ENCODE measurements at regions not wholly inside any gene's neighbourhood (a gene's known extent, or its start where the extent isn't known, plus 50 kb on each side); places are given as distances from the start of the nearest gene placed in this dataset.

DNA sequence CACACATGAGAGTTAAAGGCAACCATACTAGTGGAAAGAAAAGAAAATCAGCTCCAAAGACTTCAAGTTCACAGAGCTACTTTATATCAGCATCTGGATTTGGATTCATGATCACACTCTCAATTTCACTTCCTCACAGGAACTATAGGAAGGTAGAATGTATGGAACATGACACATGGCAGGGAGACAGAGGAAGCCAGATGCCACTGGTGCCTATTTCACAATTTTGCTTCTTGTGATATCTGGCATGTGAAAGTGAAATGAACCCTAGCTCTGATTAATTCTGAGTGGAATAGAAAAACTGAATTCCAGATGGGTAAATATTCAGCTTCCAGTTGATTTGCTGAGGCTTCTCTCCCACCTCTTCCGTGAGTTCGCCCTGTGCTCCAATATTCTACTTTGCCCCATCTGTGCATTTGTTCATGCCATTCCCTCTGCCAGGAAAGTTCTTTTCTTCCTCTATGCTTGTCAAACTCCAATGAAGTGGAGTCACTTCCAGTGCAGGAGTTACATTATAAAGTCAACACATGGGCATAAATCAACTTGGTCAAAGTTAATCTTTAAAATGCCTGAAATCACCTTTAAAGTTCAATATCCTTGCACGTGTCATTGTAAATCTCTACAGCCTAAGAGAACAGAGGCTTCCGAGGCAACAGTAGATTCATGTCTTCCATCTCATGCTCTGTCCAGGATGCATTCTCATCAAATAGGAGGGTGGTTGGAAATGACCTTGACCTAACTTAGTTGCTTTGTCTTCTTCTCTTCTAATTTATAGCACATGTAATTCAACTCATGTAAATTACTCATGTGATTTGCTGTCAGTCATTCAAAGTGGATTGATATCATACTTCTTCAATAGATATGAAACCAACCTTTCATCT lies 275.3 kb downstream of the HIVEP2 start:
- TF ChIP-seq, protein P1, sequence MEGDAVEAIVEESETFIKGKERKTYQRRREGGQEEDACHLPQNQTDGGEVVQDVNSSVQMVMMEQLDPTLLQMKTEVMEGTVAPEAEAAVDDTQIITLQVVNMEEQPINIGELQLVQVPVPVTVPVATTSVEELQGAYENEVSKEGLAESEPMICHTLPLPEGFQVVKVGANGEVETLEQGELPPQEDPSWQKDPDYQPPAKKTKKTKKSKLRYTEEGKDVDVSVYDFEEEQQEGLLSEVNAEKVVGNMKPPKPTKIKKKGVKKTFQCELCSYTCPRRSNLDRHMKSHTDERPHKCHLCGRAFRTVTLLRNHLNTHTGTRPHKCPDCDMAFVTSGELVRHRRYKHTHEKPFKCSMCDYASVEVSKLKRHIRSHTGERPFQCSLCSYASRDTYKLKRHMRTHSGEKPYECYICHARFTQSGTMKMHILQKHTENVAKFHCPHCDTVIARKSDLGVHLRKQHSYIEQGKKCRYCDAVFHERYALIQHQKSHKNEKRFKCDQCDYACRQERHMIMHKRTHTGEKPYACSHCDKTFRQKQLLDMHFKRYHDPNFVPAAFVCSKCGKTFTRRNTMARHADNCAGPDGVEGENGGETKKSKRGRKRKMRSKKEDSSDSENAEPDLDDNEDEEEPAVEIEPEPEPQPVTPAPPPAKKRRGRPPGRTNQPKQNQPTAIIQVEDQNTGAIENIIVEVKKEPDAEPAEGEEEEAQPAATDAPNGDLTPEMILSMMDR (conservative IDR thresholded peaks at IDR 0.05): no peak
- TF ChIP-seq ZFX (IDR thresholded peaks at IDR 0.05): no peak

All from C4-2B (cell line).